ENCODE measurements at regions not wholly inside any gene's neighbourhood (a gene's known extent, or its start where the extent isn't known, plus 50 kb on each side); places are given as distances from the start of the nearest gene placed in this dataset.
"Not testable (repeated sequence)": the region's sequence is repeated elsewhere in the genome, so short reads cannot be mapped to it uniquely, and the experiment has no call there.

GRCh38 chr22:23381661-23382427 lies 198.2 kb downstream of the IGLL1 start:
- DNase-seq (ENCODE audit: low spot score), result no peak
- TF ChIP-seq CTCF (IDR thresholded peaks at IDR 0.05; ENCODE audit: extremely low read depth, missing control alignments), result no peak

- no peak for DNase-seq (ENCODE audit: low spot score)
- no peak for TF ChIP-seq CTCF (IDR thresholded peaks at IDR 0.05; ENCODE audit: extremely low read depth, missing control alignments)
These were observed 199.2 kb downstream of the IGLL1 start for GRCh38 chr22:23380911-23381310.

- no peak for DNase-seq (ENCODE audit: low spot score)
- no peak for TF ChIP-seq CTCF (IDR thresholded peaks at IDR 0.05; ENCODE audit: extremely low read depth, missing control alignments)
These were observed 199.9 kb downstream of the IGLL1 start for GRCh38 chr22:23380230-23380573.

- not testable (repeated sequence) for DNase-seq (ENCODE audit: low spot score)
These were observed 199.4 kb downstream of the BCR start for GRCh38 chr22:23379540-23380229.

- no peak for TF ChIP-seq CTCF (IDR thresholded peaks at IDR 0.05; ENCODE audit: extremely low read depth, missing control alignments)
- DNase-seq (ENCODE audit: low spot score), result no peak
These were observed 197.5 kb downstream of the BCR start for GRCh38 chr22:23377767-23378166.

- peak; percentile 74 for DNase-seq (ENCODE audit: low spot score)
- peak; percentile 49 for TF ChIP-seq CTCF (IDR thresholded peaks at IDR 0.05; ENCODE audit: extremely low read depth, missing control alignments)
These were observed 195.9 kb downstream of the BCR start for GRCh38 chr22:23376256-23376655.

GRCh38 chr22:23375031-23375827 lies 194.9 kb downstream of the BCR start:
- no peak for TF ChIP-seq CTCF (IDR thresholded peaks at IDR 0.05; ENCODE audit: extremely low read depth, missing control alignments)
- DNase-seq (ENCODE audit: low spot score), result no peak
